Endothelial cell of umbilical vein (primary cell): ENCODE measurements at regions not wholly inside any gene's neighbourhood (a gene's known extent, or its start where the extent isn't known, plus 50 kb on each side); places are given as distances from the start of the nearest gene placed in this dataset.

Experiments used
- EZH2 ChIP-seq: IDR thresholded peaks from 2 replicates; pipeline ENCODE4 v1.6.1; 2012; ENCODE audit warnings: borderline replicate concordance, low read depth, mild to moderate bottlenecking, moderate library complexity, low read length, inconsistent platforms; ENCODE audit not compliant: severe bottlenecking
- POLR2AphosphoS5 ChIP-seq: IDR thresholded peaks from 2 replicates; pipeline ENCODE4 v1.6.1; 2012; ENCODE audit warnings: low read depth, mild to moderate bottlenecking, control low read depth, low read length, moderate library complexity; ENCODE audit not compliant: insufficient read depth
- TF ChIP-seq, protein P1 (sequence below), 2 donors: IDR thresholded peaks; 1 replicate in 1 of 2; 2 replicates in 1 of 2; pipeline ENCODE4 v1.5.1; 2011; ENCODE audit warnings: low read length in 2 of 2, mild to moderate bottlenecking in 2 of 2, moderate library complexity in 2 of 2, control low read depth in 1 of 2, inconsistent platforms in 1 of 2, low read depth in 1 of 2; ENCODE audit not compliant: insufficient read depth in 1 of 2; ENCODE audit errors: extremely low read depth in 1 of 2
- TF ChIP-seq, protein P2 (sequence below): IDR thresholded peaks from 2 replicates; pipeline ENCODE4 v1.6.1; 2011; ENCODE audit not compliant: insufficient read depth, insufficient read length

DNA sequence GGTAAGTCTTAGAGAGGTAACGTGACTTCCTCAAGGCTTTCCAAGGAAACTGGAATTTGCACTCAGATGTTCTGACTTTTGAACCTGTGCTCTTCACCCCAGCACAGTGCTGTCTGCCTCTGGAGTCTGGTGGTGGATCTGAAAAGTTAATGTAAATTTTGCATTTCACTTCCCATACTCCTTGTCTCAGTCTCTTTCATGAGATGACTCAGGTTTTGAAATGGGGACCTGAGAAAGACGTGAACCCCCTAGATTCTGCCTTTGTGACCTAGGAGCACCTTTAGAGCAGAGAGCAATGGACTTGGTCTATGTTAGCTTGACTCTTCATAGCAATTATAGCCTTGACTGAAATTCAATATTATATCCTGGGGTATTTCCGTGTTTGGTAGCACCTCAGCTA lies 223.0 kb downstream of the QKI start:
- TF ChIP-seq, protein P1, sequence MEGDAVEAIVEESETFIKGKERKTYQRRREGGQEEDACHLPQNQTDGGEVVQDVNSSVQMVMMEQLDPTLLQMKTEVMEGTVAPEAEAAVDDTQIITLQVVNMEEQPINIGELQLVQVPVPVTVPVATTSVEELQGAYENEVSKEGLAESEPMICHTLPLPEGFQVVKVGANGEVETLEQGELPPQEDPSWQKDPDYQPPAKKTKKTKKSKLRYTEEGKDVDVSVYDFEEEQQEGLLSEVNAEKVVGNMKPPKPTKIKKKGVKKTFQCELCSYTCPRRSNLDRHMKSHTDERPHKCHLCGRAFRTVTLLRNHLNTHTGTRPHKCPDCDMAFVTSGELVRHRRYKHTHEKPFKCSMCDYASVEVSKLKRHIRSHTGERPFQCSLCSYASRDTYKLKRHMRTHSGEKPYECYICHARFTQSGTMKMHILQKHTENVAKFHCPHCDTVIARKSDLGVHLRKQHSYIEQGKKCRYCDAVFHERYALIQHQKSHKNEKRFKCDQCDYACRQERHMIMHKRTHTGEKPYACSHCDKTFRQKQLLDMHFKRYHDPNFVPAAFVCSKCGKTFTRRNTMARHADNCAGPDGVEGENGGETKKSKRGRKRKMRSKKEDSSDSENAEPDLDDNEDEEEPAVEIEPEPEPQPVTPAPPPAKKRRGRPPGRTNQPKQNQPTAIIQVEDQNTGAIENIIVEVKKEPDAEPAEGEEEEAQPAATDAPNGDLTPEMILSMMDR (IDR thresholded peaks at IDR 0.05; ENCODE audit: extremely low read depth in 1 of 2, insufficient read depth in 1 of 2, low read depth in 1 of 2, low read length in 2 of 2), result no peak
- TF ChIP-seq EZH2, result no peak
- TF ChIP-seq, protein P2, sequence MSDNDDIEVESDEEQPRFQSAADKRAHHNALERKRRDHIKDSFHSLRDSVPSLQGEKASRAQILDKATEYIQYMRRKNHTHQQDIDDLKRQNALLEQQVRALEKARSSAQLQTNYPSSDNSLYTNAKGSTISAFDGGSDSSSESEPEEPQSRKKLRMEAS, result no peak
- no peak for TF ChIP-seq POLR2AphosphoS5
